HEK293 (cell line): ENCODE measurements at regions not wholly inside any gene's neighbourhood (a gene's known extent, or its start where the extent isn't known, plus 50 kb on each side); places are given as distances from the start of the nearest gene placed in this dataset.

Experiments used
- CTCF ChIP-seq: fragments of 450-650 bp; formaldehyde crosslinking; IDR thresholded peaks from 2 replicates; pipeline ENCODE4 v1.5.1; 2016; ENCODE audit warnings: missing biosample characterization, missing genetic modification characterization
- PRDM4 ChIP-seq: fragments of 450-650 bp; formaldehyde crosslinking; IDR thresholded peaks from 2 replicates; pipeline ENCODE4 v1.5.1; 2017; ENCODE audit warnings: missing biosample characterization, missing genetic modification characterization
- YY1 ChIP-seq: fragments of 450-650 bp; formaldehyde crosslinking; IDR thresholded peaks from 2 replicates; pipeline ENCODE4 v1.5.1; 2018; ENCODE audit warnings: missing biosample characterization, missing genetic modification characterization
- ZBTB8A ChIP-seq: fragments of 450-650 bp; formaldehyde crosslinking; IDR thresholded peaks from 2 replicates; pipeline ENCODE4 v1.5.1; 2016; ENCODE audit warnings: missing biosample characterization, missing genetic modification characterization
- ZNF274 ChIP-seq, 2 experiments: fragments of 200-500 bp in 1 of 2; fragments of 450-650 bp in 1 of 2; sonication (Bioruptor generic) in 1 of 2; formaldehyde crosslinking in 1 of 2; IDR thresholded peaks; 2 replicates each; pipeline versions ENCODE4 v1.5.1 to v1.6.1; 2014 to 2016; ENCODE audit warnings: borderline replicate concordance in 1 of 2, inconsistent platforms in 1 of 2, low read length in 1 of 2, missing biosample characterization in 1 of 2, missing genetic modification characterization in 1 of 2
- ZNF513 ChIP-seq: fragments of 450-650 bp; IDR thresholded peaks from 2 replicates; pipeline ENCODE4 v1.5.1; 2018; ENCODE audit warnings: missing biosample characterization, missing genetic modification characterization
- ZSCAN18 ChIP-seq: fragments of 450-650 bp; formaldehyde crosslinking; IDR thresholded peaks from 2 replicates; pipeline ENCODE4 v1.5.1; 2016; ENCODE audit warnings: missing biosample characterization, missing genetic modification characterization

- no peak for TF ChIP-seq CTCF (tag by site-specific recombination)
- TF ChIP-seq ZSCAN18 (tag by site-specific recombination) = no peak
- TF ChIP-seq YY1 = no peak
- no peak for TF ChIP-seq ZBTB8A (tag by site-specific recombination)
- no peak for TF ChIP-seq ZNF274 (IDR thresholded peaks at IDR 0.05; ENCODE audit: low read length)
- no peak for TF ChIP-seq ZNF274 (tag by site-specific recombination; IDR thresholded peaks at IDR 0.05; ENCODE audit: borderline replicate concordance)
- no peak for TF ChIP-seq ZNF513 (tag by site-specific recombination)
- no peak for TF ChIP-seq PRDM4 (tag by site-specific recombination)
Measured at GRCh38 chr15:37595426-37595970, 338.9 kb upstream of the TMCO5A start.
